DOHH2 (cell line): ENCODE measurements at regions not wholly inside any gene's neighbourhood (a gene's known extent, or its start where the extent isn't known, plus 50 kb on each side); places are given as distances from the start of the nearest gene placed in this dataset.

ENCODE experiments used
- H3F3A ChIP-seq: fragments of 200-600 bp; sonication (generic), shearing (Covaris generic); 2 replicates; pipeline ENCODE4 v1.6.0; 2016; ENCODE audit warnings: antibody characterized with exemption, mild to moderate bottlenecking; ENCODE audit not compliant: control insufficient read depth, insufficient read depth
- H3K27ac ChIP-seq: fragments of 200-600 bp; sonication (generic); 2 replicates; pipeline ENCODE4 v1.5.1; 2014; ENCODE audit warnings: low read depth, mild to moderate bottlenecking, low read length, moderate library complexity
- H3K27me3 ChIP-seq: fragments of 200-600 bp; sonication (generic); 2 replicates; pipeline ENCODE4 v1.6.1; 2014; ENCODE audit warnings: mild to moderate bottlenecking, low read length, mixed read lengths; ENCODE audit not compliant: control insufficient read depth
- H3K36me3 ChIP-seq: fragments of 200-600 bp; sonication (generic); 2 replicates; pipeline ENCODE4 v1.6.1; 2014; ENCODE audit warnings: mild to moderate bottlenecking, low read length, moderate library complexity, mixed read lengths; ENCODE audit not compliant: control insufficient read depth
- H3K4me1 ChIP-seq: fragments of 200-600 bp; sonication (generic); 2 replicates; pipeline ENCODE4 v1.6.1; 2014; ENCODE audit warnings: mild to moderate bottlenecking, low read length, mixed read lengths; ENCODE audit not compliant: control insufficient read depth
- H3K4me2 ChIP-seq: fragments of 200-600 bp; sonication (generic); 2 replicates; pipeline ENCODE4 v1.6.0; 2014; ENCODE audit warnings: mild to moderate bottlenecking, low read length, moderate library complexity
- H3K4me3 ChIP-seq: fragments of 200-600 bp; sonication (generic); 2 replicates; pipeline ENCODE4 v1.5.1; 2014; ENCODE audit warnings: mild to moderate bottlenecking, low read length, mixed read lengths
- H3K79me2 ChIP-seq: fragments of 200-600 bp; sonication (generic); 2 replicates; pipeline ENCODE4 v1.6.1; 2014; ENCODE audit warnings: mild to moderate bottlenecking, low read length, mixed read lengths; ENCODE audit not compliant: control insufficient read depth
- H3K9me2 ChIP-seq: fragments of 200-600 bp; sonication (generic); replicated peaks from 2 replicates; pipeline ENCODE4 v1.6.1; 2014; ENCODE audit warnings: mild to moderate bottlenecking, low read length, mixed read lengths; ENCODE audit not compliant: control insufficient read depth
- H3K9me3 ChIP-seq: fragments of 200-600 bp; sonication (generic); 2 replicates; pipeline ENCODE4 v1.6.1; 2014; ENCODE audit warnings: antibody characterized with exemption, low read length, mixed read lengths; ENCODE audit not compliant: control insufficient read depth, insufficient read depth
- H4K20me1 ChIP-seq: fragments of 200-600 bp; sonication (generic); 2 replicates; pipeline ENCODE4 v1.6.0; 2014; ENCODE audit warnings: low read depth, mild to moderate bottlenecking, antibody characterized with exemption, low read length, moderate library complexity; ENCODE audit not compliant: control insufficient read depth, insufficient read depth
- EZH2phosphoT487 ChIP-seq: fragments of 200-600 bp; sonication (generic); IDR thresholded peaks from 2 replicates; pipeline ENCODE4 v1.6.1; 2017; ENCODE audit warnings: borderline replicate concordance, mild to moderate bottlenecking, antibody characterized with exemption, low read length, moderate library complexity, mixed read lengths
- TF ChIP-seq, protein P1 (sequence below): fragments of 200-600 bp; sonication (generic); IDR thresholded peaks from one replicate; pipeline ENCODE4 v1.5.1; 2014; ENCODE audit warnings: antibody characterized with exemption, mild to moderate bottlenecking, low read depth, low read length; ENCODE audit not compliant: poor library complexity, severe bottlenecking

DNA sequence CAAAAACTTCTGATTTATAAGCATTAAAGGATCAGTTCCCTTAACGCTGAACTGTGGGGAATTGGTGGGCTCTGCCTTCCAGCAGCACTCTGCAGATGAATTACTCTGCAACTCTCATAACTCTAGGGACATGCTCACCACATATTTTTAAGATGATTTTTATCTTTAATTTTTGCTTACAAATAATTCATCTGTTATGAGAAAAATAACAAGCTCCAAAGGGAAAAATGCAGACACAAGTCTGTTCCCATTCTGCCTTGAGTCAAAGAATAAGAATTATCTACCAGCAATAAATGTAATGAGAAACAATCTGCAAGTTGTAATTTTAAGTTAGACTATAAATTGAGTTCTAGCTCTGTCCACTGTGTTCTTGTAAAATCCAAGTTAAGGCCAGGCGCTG, 133.1 kb upstream of the MDM1 start:
- no peak overlapping the region for H3K27ac ChIP-seq
- no peaks in the 10 kb centered on the region for H3F3A ChIP-seq
- H3K4me1 ChIP-seq = no peaks in the 10 kb centered on the region
- H3K4me2 ChIP-seq = no peak overlapping the region
- H4K20me1 ChIP-seq = no peaks in the 10 kb centered on the region
- H3K27me3 ChIP-seq = 0 out of 2 replicates have a peak, but pooled peaks cover 5% of the 10 kb centered on the region
- H3K9me2 ChIP-seq = no peaks in the 10 kb centered on the region
- TF ChIP-seq, protein P1, sequence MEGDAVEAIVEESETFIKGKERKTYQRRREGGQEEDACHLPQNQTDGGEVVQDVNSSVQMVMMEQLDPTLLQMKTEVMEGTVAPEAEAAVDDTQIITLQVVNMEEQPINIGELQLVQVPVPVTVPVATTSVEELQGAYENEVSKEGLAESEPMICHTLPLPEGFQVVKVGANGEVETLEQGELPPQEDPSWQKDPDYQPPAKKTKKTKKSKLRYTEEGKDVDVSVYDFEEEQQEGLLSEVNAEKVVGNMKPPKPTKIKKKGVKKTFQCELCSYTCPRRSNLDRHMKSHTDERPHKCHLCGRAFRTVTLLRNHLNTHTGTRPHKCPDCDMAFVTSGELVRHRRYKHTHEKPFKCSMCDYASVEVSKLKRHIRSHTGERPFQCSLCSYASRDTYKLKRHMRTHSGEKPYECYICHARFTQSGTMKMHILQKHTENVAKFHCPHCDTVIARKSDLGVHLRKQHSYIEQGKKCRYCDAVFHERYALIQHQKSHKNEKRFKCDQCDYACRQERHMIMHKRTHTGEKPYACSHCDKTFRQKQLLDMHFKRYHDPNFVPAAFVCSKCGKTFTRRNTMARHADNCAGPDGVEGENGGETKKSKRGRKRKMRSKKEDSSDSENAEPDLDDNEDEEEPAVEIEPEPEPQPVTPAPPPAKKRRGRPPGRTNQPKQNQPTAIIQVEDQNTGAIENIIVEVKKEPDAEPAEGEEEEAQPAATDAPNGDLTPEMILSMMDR = no peak
- no peak for TF ChIP-seq EZH2phosphoT487
- no peaks in the 10 kb centered on the region for H3K79me2 ChIP-seq
- no peaks in the 10 kb centered on the region for H3K36me3 ChIP-seq
- H3K9me3 ChIP-seq = no peaks in the 10 kb centered on the region
- H3K4me3 ChIP-seq = no peak overlapping the region

DNA sequence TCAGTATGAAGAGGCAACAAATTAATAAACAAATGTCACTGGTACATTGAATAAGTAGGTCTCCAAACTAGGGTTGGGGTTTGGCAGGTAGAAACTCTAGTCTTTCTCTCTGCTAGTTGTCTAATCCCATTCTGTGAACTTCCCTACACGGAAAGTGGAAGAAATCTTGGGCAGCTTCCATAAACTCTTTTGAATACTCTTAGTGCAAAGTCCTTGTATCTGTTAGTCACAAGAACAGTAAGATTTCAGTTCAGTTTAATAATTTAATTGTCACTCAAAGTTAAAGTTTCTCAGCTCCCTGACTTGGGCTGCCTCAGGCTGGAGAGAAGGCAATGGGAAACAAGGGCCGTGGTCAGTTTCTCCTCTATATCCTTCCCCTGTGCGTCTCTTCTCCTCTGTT, 135.4 kb upstream of the MDM1 start:
- no peaks in the 10 kb centered on the region for H3K9me2 ChIP-seq
- H3K36me3 ChIP-seq = no peaks in the 10 kb centered on the region
- no peak overlapping the region for H3K27ac ChIP-seq
- no peak overlapping the region for H3K4me2 ChIP-seq
- H3K9me3 ChIP-seq = no peaks in the 10 kb centered on the region
- H4K20me1 ChIP-seq = no peaks in the 10 kb centered on the region
- no peak for TF ChIP-seq EZH2phosphoT487
- TF ChIP-seq, protein P1 = no peak
- H3K27me3 ChIP-seq = 0 out of 2 replicates have a peak, but pooled peaks cover 5% of the 10 kb centered on the region
- H3F3A ChIP-seq = no peaks in the 10 kb centered on the region
- no peaks in the 10 kb centered on the region for H3K4me1 ChIP-seq
- no peaks in the 10 kb centered on the region for H3K79me2 ChIP-seq
- no peak overlapping the region for H3K4me3 ChIP-seq

DNA sequence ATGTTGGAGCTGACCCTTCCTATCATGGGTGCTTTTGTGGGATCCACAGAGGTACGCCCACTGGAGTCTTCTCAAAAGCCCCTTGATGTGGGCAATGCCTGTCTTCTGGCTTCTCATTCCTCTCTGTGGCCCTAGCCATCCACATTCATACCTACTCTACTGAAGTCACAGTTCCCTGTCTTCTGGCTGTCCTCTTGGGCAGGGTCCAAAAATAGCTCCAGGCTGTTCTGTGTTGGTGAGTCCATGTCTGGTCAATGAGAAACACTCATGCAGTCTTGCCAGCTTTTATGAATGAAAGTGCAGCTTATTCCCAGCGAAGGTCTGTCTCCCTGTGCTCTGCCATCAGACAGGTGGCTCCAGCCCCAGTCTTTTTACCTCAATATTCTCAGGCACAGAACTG, 135.9 kb upstream of the MDM1 start:
- H3F3A ChIP-seq = no peaks in the 10 kb centered on the region
- H4K20me1 ChIP-seq = no peaks in the 10 kb centered on the region
- no peaks in the 10 kb centered on the region for H3K9me3 ChIP-seq
- H3K36me3 ChIP-seq = no peaks in the 10 kb centered on the region
- H3K4me1 ChIP-seq = no peaks in the 10 kb centered on the region
- H3K4me3 ChIP-seq = no peak overlapping the region
- H3K4me2 ChIP-seq = no peak overlapping the region
- no peaks in the 10 kb centered on the region for H3K9me2 ChIP-seq
- no peaks in the 10 kb centered on the region for H3K79me2 ChIP-seq
- TF ChIP-seq, protein P1 = no peak
- TF ChIP-seq EZH2phosphoT487 = no peak
- H3K27ac ChIP-seq = no peak overlapping the region
- H3K27me3 ChIP-seq = 0 out of 2 replicates have a peak, but pooled peaks cover 5% of the 10 kb centered on the region
